Panc1 (cell line): ENCODE measurements at regions not wholly inside any gene's neighbourhood (a gene's known extent, or its start where the extent isn't known, plus 50 kb on each side); places are given as distances from the start of the nearest gene placed in this dataset.

ENCODE experiments used
- POLR2AphosphoS5 ChIP-seq: IDR thresholded peaks from 2 replicates; pipeline ENCODE4 v1.6.1; 2012; ENCODE audit warnings: mild to moderate bottlenecking, low read depth, low read length, moderate library complexity
- SIN3A ChIP-seq: IDR thresholded peaks from 2 replicates; pipeline ENCODE4 v1.6.1; 2012; ENCODE audit warnings: low read depth, mild to moderate bottlenecking, low read length, moderate library complexity, borderline replicate concordance; ENCODE audit not compliant: insufficient read depth
- TCF7L2 ChIP-seq: IDR thresholded peaks from 2 replicates; pipeline ENCODE4 v1.6.1; 2011; ENCODE audit warnings: mild to moderate bottlenecking, low read depth, low read length, inconsistent platforms
- TF ChIP-seq, protein P1 (sequence below): fragments of 450-650 bp; IDR thresholded peaks from 2 replicates; pipeline ENCODE4 v1.5.1; 2017; ENCODE audit warnings: mild to moderate bottlenecking
- TF ChIP-seq, protein P2 (sequence below), 2 experiments: IDR thresholded peaks; 2 replicates each; pipeline ENCODE4 v1.6.1; 2011 to 2012; ENCODE audit warnings: low read depth in 2 of 2, control low read depth in 1 of 2, low read length in 1 of 2, mild to moderate bottlenecking in 1 of 2, moderate library complexity in 1 of 2; ENCODE audit not compliant: insufficient read depth in 1 of 2

DNA sequence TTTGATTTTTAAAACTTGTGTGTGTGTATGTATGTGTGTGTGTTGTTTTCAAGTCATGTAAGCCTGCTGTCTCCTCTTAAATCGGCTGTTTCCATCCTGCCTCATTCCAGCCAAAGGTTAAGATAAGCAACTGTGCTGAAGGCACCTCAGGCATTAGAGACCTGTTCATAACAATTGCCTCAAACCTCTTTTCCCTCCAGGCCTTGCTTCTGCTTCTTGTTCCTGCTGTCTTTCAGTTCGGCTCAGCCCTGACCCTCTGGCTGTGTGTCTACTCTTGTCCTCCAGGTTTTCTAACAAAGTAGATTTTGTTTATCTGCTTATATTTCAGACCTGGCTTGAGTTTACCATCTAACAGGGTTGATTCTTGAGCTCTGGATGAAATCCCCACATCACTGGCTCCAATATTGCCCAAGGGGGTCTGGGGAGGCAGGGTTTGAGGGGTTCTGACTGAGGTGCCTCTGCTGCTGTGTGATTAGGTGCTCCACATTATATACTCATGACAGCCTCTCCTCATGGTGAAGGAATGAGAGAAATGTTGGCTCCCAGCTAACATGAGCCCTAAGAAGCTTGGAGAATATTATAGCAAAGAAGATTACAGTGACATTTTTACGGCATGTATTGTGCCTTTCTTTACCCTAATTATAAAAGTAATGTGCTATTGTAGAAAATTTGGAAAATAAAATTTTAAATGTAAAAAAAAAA lies 229.7 kb upstream of the PIK3R1 start:
- TF ChIP-seq, protein P1, sequence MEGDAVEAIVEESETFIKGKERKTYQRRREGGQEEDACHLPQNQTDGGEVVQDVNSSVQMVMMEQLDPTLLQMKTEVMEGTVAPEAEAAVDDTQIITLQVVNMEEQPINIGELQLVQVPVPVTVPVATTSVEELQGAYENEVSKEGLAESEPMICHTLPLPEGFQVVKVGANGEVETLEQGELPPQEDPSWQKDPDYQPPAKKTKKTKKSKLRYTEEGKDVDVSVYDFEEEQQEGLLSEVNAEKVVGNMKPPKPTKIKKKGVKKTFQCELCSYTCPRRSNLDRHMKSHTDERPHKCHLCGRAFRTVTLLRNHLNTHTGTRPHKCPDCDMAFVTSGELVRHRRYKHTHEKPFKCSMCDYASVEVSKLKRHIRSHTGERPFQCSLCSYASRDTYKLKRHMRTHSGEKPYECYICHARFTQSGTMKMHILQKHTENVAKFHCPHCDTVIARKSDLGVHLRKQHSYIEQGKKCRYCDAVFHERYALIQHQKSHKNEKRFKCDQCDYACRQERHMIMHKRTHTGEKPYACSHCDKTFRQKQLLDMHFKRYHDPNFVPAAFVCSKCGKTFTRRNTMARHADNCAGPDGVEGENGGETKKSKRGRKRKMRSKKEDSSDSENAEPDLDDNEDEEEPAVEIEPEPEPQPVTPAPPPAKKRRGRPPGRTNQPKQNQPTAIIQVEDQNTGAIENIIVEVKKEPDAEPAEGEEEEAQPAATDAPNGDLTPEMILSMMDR = no peak
- TF ChIP-seq, protein P2, sequence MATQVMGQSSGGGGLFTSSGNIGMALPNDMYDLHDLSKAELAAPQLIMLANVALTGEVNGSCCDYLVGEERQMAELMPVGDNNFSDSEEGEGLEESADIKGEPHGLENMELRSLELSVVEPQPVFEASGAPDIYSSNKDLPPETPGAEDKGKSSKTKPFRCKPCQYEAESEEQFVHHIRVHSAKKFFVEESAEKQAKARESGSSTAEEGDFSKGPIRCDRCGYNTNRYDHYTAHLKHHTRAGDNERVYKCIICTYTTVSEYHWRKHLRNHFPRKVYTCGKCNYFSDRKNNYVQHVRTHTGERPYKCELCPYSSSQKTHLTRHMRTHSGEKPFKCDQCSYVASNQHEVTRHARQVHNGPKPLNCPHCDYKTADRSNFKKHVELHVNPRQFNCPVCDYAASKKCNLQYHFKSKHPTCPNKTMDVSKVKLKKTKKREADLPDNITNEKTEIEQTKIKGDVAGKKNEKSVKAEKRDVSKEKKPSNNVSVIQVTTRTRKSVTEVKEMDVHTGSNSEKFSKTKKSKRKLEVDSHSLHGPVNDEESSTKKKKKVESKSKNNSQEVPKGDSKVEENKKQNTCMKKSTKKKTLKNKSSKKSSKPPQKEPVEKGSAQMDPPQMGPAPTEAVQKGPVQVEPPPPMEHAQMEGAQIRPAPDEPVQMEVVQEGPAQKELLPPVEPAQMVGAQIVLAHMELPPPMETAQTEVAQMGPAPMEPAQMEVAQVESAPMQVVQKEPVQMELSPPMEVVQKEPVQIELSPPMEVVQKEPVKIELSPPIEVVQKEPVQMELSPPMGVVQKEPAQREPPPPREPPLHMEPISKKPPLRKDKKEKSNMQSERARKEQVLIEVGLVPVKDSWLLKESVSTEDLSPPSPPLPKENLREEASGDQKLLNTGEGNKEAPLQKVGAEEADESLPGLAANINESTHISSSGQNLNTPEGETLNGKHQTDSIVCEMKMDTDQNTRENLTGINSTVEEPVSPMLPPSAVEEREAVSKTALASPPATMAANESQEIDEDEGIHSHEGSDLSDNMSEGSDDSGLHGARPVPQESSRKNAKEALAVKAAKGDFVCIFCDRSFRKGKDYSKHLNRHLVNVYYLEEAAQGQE (IDR thresholded peaks at IDR 0.05; ENCODE audit: insufficient read depth in 1 of 2, low read depth in 2 of 2, low read length in 1 of 2) = no peak
- TF ChIP-seq SIN3A (no peak), POLR2AphosphoS5 (no peak), TCF7L2 (no peak)
